Caki2 (cell line): ENCODE measurements at regions not wholly inside any gene's neighbourhood (a gene's known extent, or its start where the extent isn't known, plus 50 kb on each side); places are given as distances from the start of the nearest gene placed in this dataset.
"Not testable (repeated sequence)": the region's sequence is repeated elsewhere in the genome, so short reads cannot be mapped to it uniquely, and the experiment has no call there.

Experiments
- DNase-seq: peaks from one replicate; pipeline ENCODE4 v3.0.0-alpha.2; 2015; ENCODE audit warnings: low read depth
- in situ Hi-C: cut with HindIII; loops from 2 replicates; pipeline ENCODE4 v1.10.0; 2016; ENCODE audit warnings: low sequenced_read_pairs, low pct_unique_long_range_greater_than_20kb, mixed read lengths

DNA sequence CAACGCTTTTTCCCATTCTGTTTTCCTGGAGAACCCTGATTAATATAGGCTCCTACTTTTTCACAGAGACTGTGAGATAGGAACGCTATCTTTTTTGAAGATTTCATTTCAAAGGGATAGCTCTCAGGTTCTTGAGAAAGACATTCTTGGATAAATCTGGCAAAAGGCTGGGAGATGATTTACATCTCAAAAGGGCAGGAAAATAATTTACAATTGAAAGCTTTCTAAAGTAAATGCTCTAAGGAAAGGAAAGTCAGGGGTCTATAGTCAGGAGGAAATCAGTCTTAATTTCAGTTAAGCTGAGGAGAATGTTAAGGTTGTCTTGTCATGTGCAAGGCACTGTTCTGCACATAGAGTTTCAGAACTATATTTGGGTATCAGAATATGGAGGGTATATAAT is 278.8 kb downstream of the KIF20B start:
- in situ Hi-C loops, result no loop called here
- no peak for DNase-seq

DNA sequence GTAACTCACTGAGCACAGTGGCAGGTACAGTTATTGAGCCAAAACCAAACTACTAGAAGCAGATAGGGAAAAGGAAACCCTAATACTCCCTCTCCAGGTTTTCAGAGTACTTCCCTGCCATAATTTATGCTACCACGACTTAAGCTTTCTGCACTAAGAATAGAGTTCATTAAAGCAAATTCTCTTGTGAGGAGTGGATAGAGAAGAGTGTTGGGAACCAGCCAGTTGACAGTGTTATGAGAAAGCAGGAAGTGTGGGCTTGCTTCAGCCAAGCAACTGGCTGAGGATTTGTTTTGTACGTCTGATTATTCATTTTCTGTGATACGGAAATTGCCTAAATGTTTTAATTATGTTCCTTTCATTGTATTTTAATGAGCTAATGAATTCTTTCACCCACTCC is 280.5 kb downstream of the KIF20B start:
- no peak for DNase-seq
- in situ Hi-C loops, result no loop called here

DNA sequence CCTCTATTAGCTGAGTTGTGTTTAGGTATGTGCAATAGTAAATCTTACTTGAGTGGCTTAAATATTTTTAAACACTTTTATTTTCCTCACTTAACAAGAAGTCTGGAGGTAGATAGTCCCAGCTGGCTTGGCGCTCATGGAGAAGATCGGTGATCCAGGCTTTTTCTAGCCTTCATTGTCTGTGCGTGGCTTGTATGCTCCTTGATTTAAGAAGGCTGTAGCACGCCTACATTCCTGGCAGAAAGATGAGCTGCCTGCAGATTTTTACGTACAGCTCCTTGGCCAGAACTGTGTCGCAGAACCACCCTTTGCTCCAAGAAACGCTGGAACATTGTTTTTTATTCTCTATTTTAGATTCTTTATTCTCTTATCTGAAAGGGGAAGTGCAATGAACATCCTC is 284.1 kb downstream of the KIF20B start:
- in situ Hi-C loops, result no loop called here
- DNase-seq, result no peak

DNA sequence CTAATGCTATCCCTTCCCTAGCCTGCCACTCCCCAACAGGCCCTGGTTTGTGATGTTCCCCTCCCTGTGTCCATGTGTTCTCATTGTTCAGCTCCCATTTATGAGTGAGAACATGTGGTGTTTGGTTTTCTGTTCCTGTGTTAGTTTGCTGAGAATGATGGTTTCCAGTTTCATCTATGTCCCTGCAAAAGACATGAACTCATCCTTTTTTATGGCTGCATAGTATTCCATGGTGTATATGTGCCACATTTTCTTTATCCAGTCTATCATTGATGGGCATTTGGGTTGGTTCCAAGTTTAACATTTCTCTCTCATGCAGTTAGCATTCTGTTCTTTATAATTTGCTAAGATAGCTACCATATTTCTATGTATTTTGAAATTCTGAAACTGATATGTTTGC is 287.0 kb downstream of the KIF20B start:
- in situ Hi-C loops, DNase-seq: not testable (repeated sequence)

DNA sequence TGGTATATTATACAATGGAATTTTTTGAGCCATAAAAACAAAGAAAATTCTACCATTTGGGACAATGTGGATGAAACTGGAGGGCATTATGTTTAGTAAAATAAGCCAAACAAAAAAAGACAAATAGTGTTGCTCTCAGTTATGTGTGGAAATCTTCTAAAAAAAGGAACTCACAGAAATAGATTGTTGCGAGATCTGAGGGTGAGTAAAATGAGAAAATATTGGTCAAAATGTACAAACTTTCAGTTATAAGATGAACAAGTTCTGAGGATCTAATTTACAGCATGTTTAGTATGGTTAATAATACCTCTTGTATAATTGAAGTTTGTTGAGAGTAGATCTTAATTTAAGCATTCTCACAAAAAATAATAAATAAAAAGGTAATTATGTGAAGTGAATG is 291.2 kb downstream of the KIF20B start:
- no peak for DNase-seq
- in situ Hi-C loops, result no loop called here

DNA sequence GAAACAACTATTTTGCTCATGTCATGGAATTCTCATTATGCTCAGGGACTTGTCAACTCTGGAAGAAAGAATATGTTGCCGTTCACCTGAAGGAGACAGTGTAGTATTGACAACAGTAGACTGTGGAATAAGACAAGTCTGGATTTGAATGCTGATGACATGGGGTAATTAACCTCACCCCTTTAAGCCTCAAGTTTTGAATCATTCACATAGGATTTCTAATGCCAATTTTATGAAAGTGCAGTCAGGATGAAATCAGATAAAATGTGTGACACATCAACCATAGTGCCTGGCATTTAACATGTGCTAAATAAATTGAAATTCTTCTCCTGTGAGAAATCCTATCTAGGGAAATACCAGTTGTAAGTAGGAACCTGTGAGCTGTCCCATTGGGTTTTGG is 305.8 kb downstream of the KIF20B start:
- no peak for DNase-seq
- in situ Hi-C loops, result no loop called here

DNA sequence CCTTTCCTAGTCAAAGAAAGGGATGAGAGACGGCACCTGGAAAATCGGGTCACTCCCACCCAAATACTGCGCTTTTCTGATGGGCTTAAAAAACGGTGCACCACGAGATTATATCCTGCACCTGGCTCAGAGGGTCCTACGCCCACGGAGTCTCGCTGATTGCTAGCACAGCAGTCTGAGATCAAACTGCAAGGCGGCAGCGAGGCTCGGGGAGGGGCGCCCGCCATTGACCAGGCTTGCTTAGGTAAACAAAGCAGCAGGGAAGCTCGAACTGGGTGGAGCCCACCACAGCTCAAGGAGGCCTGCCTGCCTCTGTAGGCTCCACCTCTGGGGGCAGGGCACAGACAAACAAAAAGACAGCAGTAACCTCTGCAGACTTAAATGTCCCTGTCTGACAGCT is 309.9 kb downstream of the KIF20B start:
- DNase-seq, in situ Hi-C loops: not testable (repeated sequence)

DNA sequence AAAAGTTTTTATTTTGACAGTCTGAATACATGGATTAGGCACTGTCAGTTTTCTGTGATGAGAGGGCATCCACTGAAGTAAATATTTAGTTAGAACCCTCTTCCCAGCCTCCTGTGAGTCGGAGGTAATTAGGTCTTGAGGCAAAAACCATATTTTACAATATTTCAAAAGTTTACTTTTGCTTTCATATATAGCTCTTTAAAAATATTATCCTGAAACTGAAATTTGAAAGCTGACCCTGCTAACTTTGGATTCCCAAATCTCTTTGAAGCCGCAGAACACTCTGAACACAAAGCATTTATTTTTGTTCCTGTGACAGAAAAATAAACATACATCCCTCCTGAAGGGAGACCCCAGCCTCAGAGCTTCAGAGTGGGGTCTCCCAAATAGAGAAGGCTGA is 317.4 kb downstream of the KIF20B start:
- no peak for DNase-seq
- in situ Hi-C loops, result no loop called here

DNA sequence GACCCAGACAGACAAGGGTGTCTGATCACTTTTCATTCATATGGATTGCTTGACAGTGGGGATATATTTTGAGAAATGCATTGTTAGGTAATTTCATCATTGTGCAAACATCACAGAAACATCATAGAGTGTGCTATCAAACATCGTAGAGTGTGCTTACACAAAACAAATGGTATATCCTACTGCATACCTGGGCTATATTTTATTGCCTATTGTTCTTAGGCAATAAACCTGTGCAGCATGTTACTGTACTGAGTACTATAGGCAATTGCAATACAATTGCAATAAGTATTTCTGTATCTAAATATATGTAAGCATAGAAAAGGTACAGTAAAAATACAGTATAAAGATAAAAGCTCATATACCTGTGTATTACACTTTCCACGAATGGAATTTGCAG is 319.1 kb downstream of the KIF20B start:
- in situ Hi-C loops, result no loop called here

DNA sequence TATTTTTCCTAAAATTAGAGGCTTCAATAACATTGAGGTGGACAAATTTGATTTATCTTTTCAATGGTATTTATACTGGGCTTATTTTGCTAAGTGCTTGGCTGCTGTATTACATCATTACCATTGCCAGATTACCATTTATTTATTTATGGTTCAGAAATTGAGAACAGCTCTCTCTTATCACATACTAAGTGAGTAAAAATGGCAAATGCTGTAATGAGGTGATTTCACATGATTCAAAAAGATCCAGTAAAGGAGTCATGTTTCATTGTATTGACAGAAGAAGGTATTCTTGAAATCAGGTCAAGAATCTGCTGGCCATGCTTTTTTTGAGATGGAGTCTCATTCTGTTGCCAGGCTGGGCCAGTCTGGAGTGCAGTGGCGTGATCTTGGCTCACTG is 322.6 kb downstream of the KIF20B start:
- in situ Hi-C loops, result no loop called here
- no peak for DNase-seq

More for the DNA sequence above, 319.1 kb downstream of the KIF20B start:
- no peak for DNase-seq

DNA sequence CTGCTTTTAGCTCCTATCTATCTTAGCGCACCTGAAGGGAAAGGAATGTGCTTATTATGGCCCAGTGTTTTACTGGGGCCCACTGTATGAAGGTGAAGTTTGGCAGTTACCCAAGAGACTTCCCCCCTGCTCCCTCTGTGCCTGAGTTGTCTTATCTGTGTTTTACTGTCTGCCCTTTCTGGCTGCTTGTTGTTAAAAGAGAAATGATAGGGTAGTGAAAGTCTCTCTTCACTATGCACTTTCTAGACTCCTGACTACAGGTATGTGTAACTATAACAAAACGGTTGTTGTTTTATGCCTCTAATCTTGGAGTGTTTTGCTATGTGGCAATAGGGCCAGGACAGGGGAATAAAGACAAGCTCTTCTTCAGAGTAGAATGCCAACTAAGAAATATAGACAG is 326.9 kb downstream of the KIF20B start:
- DNase-seq, result no peak
- in situ Hi-C loops, result no loop called here

DNA sequence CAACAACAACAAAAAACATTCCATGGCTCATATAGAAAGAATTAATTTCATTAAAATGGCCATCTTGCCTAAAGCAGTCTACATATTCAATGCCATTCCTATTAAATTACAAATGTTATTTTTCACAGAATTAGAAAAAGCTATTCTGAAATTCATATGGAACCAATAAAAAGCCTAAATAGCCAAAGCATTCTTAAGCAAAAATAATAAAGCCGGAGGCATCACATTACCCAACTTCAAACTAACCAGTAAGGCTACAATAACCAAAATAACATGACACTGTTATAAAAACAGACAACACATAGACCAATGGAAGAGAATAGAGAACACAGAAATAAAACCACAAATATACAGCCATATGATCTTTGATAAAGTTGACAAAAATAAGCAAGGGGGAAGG is 330.4 kb downstream of the KIF20B start:
- DNase-seq, result no peak
- in situ Hi-C loops, result no loop called here

DNA sequence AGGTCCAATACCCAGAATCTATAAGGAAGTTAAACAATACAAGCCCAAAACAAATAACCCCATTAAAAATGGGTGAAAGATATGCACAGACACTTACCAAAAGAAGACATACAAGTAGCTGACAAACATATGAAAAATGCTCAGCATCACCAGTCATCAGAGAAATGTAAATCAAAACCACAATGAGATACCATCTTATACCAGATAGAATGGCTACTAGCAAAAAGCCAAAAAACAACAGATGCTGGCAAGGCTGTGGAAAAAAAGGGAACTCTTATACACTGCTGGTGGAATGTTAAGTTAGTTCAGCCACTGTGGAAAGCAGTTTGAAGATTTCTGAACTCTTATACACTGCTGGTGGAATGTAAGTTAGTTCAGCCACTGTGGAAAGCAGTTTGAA is 331.1 kb downstream of the KIF20B start:
- no peak for DNase-seq
- in situ Hi-C loops, result no loop called here

DNA sequence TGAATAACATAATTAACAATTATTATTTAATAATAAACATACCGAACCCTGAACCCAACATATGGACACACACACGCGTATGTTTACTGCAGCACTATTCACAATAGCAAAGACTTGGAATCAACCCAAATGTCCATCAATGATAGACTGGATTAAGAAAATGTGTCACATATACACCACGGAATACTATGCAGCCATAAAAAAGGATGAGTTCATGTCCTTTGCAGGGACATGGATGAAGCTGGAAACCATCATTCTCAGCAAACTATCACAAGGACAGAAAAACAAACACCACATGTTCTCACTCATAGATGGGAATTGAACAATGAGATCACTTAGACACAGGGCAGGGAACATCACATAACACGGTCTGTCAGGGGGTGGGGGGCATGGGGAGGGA is 333.5 kb downstream of the KIF20B start:
- in situ Hi-C loops, DNase-seq: not testable (repeated sequence)

DNA sequence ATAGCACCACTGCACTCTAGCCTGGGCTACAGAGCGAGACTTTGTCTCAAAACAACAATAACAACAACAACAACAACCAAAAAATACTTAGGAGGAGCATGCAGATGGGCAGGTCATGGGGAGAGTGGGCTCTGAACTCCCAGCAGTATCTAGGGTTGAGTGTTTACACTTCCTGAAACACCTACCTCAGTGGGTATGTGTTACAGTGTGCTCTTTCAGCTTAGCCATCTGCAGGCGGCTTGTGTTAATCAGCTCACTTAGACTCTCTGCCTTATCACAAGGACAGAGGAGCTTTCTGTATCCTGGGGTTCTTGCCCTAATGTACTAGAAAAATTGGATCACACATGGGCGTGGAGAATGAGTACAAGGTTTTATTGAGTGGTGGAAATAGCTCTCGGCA is 340.2 kb downstream of the KIF20B start:
- DNase-seq, result no peak
- in situ Hi-C loops, result no loop called here

DNA sequence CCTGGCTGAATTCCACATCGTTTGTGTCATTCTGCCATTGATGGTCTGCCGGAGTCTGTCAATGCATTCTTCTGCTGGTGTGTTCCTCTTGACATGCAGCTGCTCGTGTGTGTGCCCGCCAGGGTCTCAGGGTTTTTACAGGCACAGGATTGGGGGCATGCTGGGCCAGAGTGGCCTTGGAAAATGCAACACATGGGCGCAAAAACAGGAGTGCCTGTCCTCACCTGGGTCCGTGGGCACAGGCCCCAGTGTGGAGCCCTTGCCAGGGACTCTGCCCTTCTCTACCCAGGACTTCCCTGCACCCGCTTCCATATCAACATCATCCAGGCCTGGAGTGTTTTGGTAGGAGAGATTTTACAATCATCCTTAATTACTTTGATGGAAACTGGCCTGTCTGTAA is 340.7 kb downstream of the KIF20B start:
- in situ Hi-C loops, result no loop called here
- DNase-seq, result no peak

DNA sequence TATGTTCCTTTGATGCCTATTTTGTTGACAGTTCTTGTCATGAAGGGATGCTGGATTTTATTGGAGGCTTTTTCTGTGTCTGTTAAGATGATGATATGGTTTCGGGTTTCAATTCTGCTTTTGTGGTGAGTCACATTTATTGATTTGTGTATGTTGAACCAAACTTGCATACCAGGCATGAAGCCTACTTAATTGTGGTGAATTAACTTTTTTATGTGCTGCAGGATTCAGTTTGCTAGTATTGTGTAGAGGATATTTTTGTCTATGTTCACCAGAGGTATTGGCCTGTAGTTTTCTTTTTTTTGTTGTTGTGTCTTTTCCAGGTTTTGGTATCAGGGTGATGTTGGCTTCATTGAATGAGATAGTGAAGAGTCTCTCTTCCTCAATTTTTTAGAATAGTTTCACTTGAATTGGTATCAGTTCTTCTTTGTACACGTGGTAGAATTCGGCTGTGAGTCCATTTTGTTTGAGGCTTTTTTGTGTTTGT is 345.9 kb downstream of the KIF20B start:
- in situ Hi-C loops, result no loop called here
- DNase-seq, result no peak

DNA sequence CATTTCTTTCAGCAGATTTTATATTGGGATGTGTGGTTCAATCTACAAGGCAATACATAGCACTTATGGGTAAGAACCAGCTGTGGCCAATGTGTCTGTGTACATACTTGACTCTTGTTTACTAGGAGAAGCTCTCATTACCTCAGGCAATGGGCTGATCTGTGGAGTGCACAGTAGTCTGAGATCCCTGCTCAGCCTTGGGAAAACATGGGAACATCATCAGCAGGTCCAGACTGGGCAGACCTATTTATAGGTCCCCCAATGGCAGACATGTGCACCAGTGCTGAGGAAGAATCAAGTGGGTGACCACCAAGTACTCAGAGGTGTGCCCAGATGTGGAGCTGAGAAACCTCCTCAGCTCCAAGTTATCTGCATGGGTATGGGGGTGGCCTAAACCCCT is 349.7 kb downstream of the KIF20B start:
- no peak for DNase-seq
- in situ Hi-C loops, result no loop called here

DNA sequence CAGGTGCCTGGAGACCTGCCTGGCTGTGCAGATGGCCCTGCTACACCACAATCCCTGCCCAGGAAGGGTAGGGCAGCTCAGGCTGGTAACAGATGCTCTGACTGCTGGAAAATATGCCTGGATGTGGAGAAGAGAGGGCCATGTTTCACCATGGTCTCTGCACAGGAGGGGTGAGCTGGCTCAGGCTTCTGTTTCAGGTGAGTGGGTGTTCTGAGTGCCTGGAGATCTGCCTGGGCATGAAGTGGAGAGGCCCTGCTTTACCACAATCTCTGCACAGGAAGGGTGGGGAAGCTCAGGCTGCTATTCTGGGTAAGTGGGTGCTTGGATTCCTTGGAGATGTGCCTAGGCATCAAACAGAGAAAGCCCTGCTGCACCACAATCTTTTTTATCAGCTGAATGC is 350.1 kb downstream of the KIF20B start:
- in situ Hi-C loops, result no loop called here
- DNase-seq, result no peak

DNA sequence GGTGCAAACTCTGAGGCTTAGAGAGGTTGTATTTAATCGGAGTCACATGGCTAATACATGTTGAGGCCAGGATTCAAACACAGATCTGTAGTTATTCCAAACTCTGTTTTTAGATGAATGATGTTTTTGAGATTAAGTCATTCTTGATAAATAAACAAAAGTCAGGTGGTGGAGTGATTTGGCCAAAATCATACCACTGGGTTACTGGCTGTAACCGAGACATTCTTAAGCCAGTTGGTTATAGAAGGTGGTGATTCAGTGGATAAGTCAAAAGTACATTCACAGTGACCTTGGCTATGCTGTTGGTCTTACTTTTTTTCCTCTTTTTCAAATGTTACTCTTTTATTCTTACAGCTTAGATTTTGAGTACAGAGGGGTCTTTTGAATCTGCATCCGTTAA is 361.4 kb downstream of the KIF20B start:
- no peak for DNase-seq

DNA sequence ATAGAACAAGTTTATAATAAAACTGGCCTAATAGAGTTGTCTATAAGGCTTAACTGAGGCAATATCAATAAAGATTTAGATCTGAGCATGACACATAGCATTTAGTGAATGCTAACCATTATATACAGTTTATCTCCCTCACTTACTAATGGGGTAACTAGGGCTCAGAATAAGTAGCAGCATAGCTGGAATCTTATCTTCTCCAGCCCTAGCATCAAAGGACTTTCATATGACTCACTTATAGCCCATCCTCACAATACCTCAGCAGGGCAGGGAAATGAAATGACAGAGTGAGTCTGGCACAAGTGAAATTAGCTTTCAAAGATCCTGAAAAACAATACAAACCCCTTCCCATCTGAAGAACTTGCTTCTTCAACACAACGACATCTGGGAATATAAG is 362.9 kb downstream of the KIF20B start:
- no peak for DNase-seq

More for the DNA sequence above, 361.4 kb downstream of the KIF20B start:
- in situ Hi-C loops, result no loop called here

More for the DNA sequence above, 362.9 kb downstream of the KIF20B start:
- in situ Hi-C loops, result no loop called here
